Stomach (tissue), 8 donors: ENCODE measurements at regions not wholly inside any gene's neighbourhood (a gene's known extent, or its start where the extent isn't known, plus 50 kb on each side); places are given as distances from the start of the nearest gene placed in this dataset.

Source experiments
- DNase-seq, 2 donors: peaks; one replicate each; pipeline versions ENCODE4 v3.0.0 to v3.0.0-alpha.2; 2013 to 2019
- H3K27ac ChIP-seq, 5 donors: fragments of 200-600 bp in 4 of 5; sonication (generic) in 4 of 5; one replicate each; pipeline ENCODE4 v1.5.1; 2013 to 2019; ENCODE audit warnings: mild to moderate bottlenecking in 1 of 5, moderate library complexity in 1 of 5
- H3K27me3 ChIP-seq, 3 donors: fragments of 200-600 bp; sonication (generic); one replicate each; pipeline ENCODE4 v1.5.1; 2017 to 2019; ENCODE audit warnings: mixed run types in 1 of 3
- H3K36me3 ChIP-seq, 4 donors: fragments of 200-600 bp; sonication (generic); 1 replicate in 3 of 4; 2 replicates in 1 of 4; pipeline ENCODE4 v1.5.1; 2016 to 2019
- H3K4me1 ChIP-seq, 4 donors: fragments of 200-600 bp; sonication (generic); one replicate each; pipeline ENCODE4 v1.5.1; 2016 to 2019
- H3K4me3 ChIP-seq, 4 donors: fragments of 200-600 bp; sonication (generic) in 3 of 4; one replicate each; pipeline ENCODE4 v1.5.1; 2016 to 2019; ENCODE audit warnings: mild to moderate bottlenecking in 1 of 4
- H3K9me3 ChIP-seq, 4 donors: fragments of 200-600 bp; sonication (generic); one replicate each; pipeline ENCODE4 v1.5.1; 2016 to 2019
- EP300 ChIP-seq: sonication (generic); formaldehyde crosslinking; IDR thresholded peaks from one replicate; pipeline ENCODE4 v1.6.1; 2017; ENCODE audit warnings: antibody characterized with exemption
- POLR2A ChIP-seq, 4 donors: fragments of 450-650 bp; IDR thresholded peaks; one replicate each; pipeline ENCODE4 v1.6.1; 2016; ENCODE audit warnings: antibody characterized with exemption in 4 of 4, control low read depth in 2 of 4, mild to moderate bottlenecking in 1 of 4, moderate library complexity in 1 of 4
- POLR2AphosphoS5 ChIP-seq, 3 donors: sonication (generic); formaldehyde crosslinking; IDR thresholded peaks; one replicate each; pipeline ENCODE4 v1.6.1; 2016; ENCODE audit warnings: antibody characterized with exemption in 3 of 3
- WGBS, 5 donors: extraction: QIAGEN DNeasy Blood & Tissue Kit in 3 of 5; methylation state at CpG; one replicate each; pipeline versions ENCODE4 v1.1.5 to v1.1.7; 2013 to 2018; 5-methylcytosine and 5-hydroxymethylcytosine counted together
- intact Hi-C: fragments of 100-400 bp; cut with DNase I; formaldehyde crosslinking; loops from one replicate; pipeline ENCODE4 v1.15.1; 2023; ENCODE audit warnings: low total_unique reads
- TF ChIP-seq, protein P1 (sequence below), 7 experiments: fragments of 450-650 bp in 4 of 7; fragments of 200-600 bp in 3 of 7; sonication (generic) in 3 of 7; IDR thresholded peaks; one replicate each; pipeline ENCODE4 v1.5.1; 2016 to 2019; ENCODE audit warnings: antibody characterized with exemption in 7 of 7, control low read depth in 2 of 7, mild to moderate bottlenecking in 1 of 7
- donor health status: healthy with polysubstance abuse.
- donor health status: Bipolar disorder and iron deficiency.
- donor health status: healthy.

DNA sequence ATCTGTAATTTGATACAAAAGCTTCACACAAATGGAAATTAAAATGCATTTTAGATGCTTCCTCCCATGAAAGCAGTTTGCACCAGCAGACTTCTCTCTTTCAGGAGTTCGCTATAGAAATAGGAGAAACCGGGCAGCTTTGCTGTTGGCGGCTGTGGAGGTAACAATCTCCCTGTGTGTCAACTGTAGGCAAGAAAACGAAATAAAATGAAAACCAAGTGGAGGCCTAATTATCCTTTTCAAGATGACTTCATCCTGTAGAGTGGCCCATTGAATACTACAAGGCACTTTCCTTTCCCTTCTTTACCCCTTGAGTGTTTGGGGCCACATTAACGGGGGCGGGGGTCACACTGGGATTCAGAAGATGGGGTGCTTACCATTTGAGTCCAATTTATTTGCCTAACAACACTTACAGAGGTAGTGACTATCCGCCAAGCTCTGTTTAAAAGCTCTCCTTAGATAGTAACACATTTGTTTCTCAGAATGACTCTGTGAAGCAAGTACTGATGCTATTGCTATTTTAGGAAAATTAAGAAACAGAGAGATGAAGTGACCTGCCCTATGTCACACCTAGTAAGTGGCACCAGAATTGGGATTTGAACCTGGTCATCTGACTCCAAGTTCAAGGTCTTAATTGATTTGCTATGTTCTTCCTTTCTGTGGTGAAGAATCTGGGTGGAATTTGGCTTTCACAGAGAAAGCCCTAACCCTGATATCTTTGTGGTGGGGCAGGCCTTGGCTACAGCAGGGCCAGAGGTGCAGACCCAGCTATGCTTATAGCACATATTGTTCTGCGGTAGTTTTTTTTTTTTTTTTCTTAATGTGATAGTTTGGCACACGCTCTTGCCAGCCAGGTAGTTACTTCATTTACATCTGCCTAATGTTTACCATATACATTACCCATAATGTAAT, 125.5 kb upstream of the MPHOSPH6 start:
- intact Hi-C loops, result no loop called here
- 86 to 95% (median 90%) methylated on average over 9 of the region's 9 CpGs for WGBS, 5 donors
- no peak overlapping the region for H3K4me3 ChIP-seq
- peaks cover 0 to 6% (median 0%) of the 10 kb centered on the region in 3 donors for H3K27me3 ChIP-seq
- no peaks in the 10 kb centered on the region for H3K9me3 ChIP-seq
- TF ChIP-seq POLR2AphosphoS5 (IDR thresholded peaks at IDR 0.05), result no peak
- TF ChIP-seq, protein P1, sequence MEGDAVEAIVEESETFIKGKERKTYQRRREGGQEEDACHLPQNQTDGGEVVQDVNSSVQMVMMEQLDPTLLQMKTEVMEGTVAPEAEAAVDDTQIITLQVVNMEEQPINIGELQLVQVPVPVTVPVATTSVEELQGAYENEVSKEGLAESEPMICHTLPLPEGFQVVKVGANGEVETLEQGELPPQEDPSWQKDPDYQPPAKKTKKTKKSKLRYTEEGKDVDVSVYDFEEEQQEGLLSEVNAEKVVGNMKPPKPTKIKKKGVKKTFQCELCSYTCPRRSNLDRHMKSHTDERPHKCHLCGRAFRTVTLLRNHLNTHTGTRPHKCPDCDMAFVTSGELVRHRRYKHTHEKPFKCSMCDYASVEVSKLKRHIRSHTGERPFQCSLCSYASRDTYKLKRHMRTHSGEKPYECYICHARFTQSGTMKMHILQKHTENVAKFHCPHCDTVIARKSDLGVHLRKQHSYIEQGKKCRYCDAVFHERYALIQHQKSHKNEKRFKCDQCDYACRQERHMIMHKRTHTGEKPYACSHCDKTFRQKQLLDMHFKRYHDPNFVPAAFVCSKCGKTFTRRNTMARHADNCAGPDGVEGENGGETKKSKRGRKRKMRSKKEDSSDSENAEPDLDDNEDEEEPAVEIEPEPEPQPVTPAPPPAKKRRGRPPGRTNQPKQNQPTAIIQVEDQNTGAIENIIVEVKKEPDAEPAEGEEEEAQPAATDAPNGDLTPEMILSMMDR (IDR thresholded peaks at IDR 0.05), result no peak
- no peak for TF ChIP-seq EP300
- no peak for TF ChIP-seq POLR2A (IDR thresholded peaks at IDR 0.05)
- H3K36me3 ChIP-seq, result no peaks in the 10 kb centered on the region
- H3K4me1 ChIP-seq, result no peaks in the 10 kb centered on the region
- DNase-seq, result no peak
- no peak overlapping the region for H3K27ac ChIP-seq

DNA sequence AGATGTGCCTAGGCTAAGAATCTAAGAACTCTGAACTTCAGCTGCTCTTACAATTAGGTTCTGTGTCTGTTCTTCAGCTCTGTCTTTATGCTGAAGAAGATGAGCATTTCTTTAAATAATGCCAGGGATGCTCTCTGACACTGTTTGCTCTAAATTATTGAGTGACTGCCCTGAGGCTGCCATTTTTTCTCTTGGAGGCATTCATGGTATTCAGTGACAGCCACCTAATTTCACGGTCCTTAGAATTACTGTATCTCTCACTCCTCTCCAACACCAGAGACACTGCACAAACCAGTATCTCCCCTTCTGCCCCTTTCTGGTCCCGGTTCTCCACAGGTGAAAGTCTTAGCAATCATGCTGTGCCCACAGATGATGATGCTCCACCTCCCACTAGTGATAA, 123.6 kb upstream of the MPHOSPH6 start:
- intact Hi-C loops, result no loop called here
- no peak for DNase-seq
- Histone ChIP-seq H3K27me3 (peaks cover 0 to 6% (median 0%) of the 10 kb centered on the region in 3 donors), H3K4me1 (no peaks in the 10 kb centered on the region), H3K9me3 (no peaks in the 10 kb centered on the region), H3K36me3 (no peaks in the 10 kb centered on the region), H3K4me3 (no peak overlapping the region), H3K27ac (no peak overlapping the region)
- WGBS, 5 donors, result 88 to 100% (median 91%) methylated on average over 2 of the region's 2 CpGs
- TF ChIP-seq, protein P1 (IDR thresholded peaks at IDR 0.05), result no peak
- no peak for TF ChIP-seq POLR2AphosphoS5 (IDR thresholded peaks at IDR 0.05)
- no peak for TF ChIP-seq EP300
- TF ChIP-seq POLR2A (IDR thresholded peaks at IDR 0.05), result no peak

DNA sequence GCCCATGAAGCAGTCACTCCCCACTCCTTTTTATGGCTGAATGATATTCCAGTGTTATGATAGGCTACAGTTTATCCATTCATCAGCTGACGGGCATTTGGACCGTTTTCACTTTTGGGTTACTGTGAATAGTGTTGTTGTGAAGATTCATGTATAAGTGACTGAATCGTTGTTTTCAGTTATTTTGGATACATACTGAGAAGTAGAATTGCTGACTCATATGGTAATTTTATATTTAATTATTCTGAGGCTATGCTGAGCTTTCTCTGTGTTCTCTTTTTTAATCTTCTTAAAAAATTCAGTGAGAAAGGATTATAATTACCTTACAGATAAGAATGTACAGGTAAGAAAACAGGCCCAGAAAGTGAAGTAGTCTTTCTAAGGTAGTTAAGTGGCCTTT, 117.9 kb upstream of the MPHOSPH6 start:
- TF ChIP-seq POLR2AphosphoS5 (IDR thresholded peaks at IDR 0.05), result no peak
- no peak for TF ChIP-seq EP300
- TF ChIP-seq, protein P1 (IDR thresholded peaks at IDR 0.05), result no peak
- no peak for TF ChIP-seq POLR2A (IDR thresholded peaks at IDR 0.05)
- DNase-seq, result no peak
- no peaks in the 10 kb centered on the region for H3K9me3 ChIP-seq
- H3K4me1 ChIP-seq, result peaks cover 0 to 8% (median 0%) of the 10 kb centered on the region in 4 donors
- no peaks in the 10 kb centered on the region for H3K27me3 ChIP-seq
- no peak overlapping the region for H3K27ac ChIP-seq
- H3K4me3 ChIP-seq, result no peak overlapping the region
- H3K36me3 ChIP-seq, result no peaks in the 10 kb centered on the region
- intact Hi-C loops, result no loop called here
- WGBS, 5 donors, result 79 to 93% (median 89%) methylated on average over 3 of the region's 3 CpGs

DNA sequence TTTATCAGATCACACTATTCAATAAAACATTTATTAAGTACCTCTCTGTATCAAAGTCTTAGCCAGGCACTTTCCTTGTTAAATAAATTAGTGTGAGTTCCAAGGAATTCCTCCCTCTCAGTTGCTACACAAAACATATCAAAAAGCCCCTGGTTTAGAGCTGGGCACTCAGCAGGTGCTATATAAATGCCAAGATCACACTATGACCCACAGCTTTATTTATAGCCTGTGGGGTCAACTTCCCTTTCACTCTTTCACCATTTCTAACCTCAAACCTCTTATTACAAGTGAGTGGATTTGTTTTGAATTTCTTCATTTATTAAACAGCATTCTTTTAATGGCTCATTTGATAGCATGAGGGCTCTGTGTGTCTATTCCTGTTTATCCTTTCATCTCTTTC, 112.6 kb upstream of the MPHOSPH6 start:
- no peak for DNase-seq
- no peak overlapping the region for H3K27ac ChIP-seq
- no peaks in the 10 kb centered on the region for H3K9me3 ChIP-seq
- peaks cover 0 to 8% (median 0%) of the 10 kb centered on the region in 4 donors for H3K4me1 ChIP-seq
- no peaks in the 10 kb centered on the region for H3K36me3 ChIP-seq
- intact Hi-C loops, result no loop called here
- TF ChIP-seq EP300 (no peak), POLR2A (IDR thresholded peaks at IDR 0.05) (no peak), POLR2AphosphoS5 (IDR thresholded peaks at IDR 0.05) (no peak)
- TF ChIP-seq, protein P1 (IDR thresholded peaks at IDR 0.05), result no peak
- no peak overlapping the region for H3K4me3 ChIP-seq
- H3K27me3 ChIP-seq, result no peaks in the 10 kb centered on the region
